ENCODE measurements at regions not wholly inside any gene's neighbourhood (a gene's known extent, or its start where the extent isn't known, plus 50 kb on each side); places are given as distances from the start of the nearest gene placed in this dataset.
"Not testable (repeated sequence)": the region's sequence is repeated elsewhere in the genome, so short reads cannot be mapped to it uniquely, and the experiment has no call there.

DNA sequence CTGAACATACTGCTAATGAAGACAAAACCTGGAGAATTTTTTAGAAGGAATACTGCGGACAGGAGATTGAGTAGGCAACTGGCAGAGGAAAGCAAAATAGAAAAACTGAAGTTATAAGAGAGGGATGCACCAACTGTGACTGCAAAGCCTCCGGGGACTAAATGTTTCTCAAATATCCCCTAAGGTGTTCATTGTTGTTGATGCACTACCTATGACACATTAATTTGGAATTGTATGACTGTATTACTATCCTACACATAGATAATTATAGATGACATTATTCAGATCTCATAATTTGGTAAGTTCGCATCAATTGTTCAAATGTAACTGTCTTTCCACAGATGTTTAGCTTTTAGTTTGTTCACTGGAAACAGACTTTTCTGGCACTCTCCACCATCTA is 341.1 kb downstream of the MMUT start:
- Histone ChIP-seq H3K27ac (replicated peaks) (no peak overlapping the region), H3K4me3 (replicated peaks; ENCODE audit: insufficient read depth, low read length) (no peak overlapping the region), H3K27me3 (ENCODE audit: insufficient read depth, poor library complexity, severe bottlenecking) (no peaks in the 10 kb centered on the region)
- no peak for DNase-seq (ENCODE audit: low read depth in 1 of 2, low spot score in 1 of 2)
- TF ChIP-seq, protein P1, sequence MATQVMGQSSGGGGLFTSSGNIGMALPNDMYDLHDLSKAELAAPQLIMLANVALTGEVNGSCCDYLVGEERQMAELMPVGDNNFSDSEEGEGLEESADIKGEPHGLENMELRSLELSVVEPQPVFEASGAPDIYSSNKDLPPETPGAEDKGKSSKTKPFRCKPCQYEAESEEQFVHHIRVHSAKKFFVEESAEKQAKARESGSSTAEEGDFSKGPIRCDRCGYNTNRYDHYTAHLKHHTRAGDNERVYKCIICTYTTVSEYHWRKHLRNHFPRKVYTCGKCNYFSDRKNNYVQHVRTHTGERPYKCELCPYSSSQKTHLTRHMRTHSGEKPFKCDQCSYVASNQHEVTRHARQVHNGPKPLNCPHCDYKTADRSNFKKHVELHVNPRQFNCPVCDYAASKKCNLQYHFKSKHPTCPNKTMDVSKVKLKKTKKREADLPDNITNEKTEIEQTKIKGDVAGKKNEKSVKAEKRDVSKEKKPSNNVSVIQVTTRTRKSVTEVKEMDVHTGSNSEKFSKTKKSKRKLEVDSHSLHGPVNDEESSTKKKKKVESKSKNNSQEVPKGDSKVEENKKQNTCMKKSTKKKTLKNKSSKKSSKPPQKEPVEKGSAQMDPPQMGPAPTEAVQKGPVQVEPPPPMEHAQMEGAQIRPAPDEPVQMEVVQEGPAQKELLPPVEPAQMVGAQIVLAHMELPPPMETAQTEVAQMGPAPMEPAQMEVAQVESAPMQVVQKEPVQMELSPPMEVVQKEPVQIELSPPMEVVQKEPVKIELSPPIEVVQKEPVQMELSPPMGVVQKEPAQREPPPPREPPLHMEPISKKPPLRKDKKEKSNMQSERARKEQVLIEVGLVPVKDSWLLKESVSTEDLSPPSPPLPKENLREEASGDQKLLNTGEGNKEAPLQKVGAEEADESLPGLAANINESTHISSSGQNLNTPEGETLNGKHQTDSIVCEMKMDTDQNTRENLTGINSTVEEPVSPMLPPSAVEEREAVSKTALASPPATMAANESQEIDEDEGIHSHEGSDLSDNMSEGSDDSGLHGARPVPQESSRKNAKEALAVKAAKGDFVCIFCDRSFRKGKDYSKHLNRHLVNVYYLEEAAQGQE (IDR thresholded peaks at IDR 0.05; ENCODE audit: insufficient replicate concordance, low read depth) = no peak
- no peak for TF ChIP-seq SPI1 (IDR thresholded peaks at IDR 0.05; ENCODE audit: borderline replicate concordance, low read depth)
- no peak for TF ChIP-seq GABPA (IDR thresholded peaks at IDR 0.05; ENCODE audit: low read depth)
- no peak for TF ChIP-seq POLR2AphosphoS5 (IDR thresholded peaks at IDR 0.05; ENCODE audit: low read depth)
- TF ChIP-seq, protein P2, sequence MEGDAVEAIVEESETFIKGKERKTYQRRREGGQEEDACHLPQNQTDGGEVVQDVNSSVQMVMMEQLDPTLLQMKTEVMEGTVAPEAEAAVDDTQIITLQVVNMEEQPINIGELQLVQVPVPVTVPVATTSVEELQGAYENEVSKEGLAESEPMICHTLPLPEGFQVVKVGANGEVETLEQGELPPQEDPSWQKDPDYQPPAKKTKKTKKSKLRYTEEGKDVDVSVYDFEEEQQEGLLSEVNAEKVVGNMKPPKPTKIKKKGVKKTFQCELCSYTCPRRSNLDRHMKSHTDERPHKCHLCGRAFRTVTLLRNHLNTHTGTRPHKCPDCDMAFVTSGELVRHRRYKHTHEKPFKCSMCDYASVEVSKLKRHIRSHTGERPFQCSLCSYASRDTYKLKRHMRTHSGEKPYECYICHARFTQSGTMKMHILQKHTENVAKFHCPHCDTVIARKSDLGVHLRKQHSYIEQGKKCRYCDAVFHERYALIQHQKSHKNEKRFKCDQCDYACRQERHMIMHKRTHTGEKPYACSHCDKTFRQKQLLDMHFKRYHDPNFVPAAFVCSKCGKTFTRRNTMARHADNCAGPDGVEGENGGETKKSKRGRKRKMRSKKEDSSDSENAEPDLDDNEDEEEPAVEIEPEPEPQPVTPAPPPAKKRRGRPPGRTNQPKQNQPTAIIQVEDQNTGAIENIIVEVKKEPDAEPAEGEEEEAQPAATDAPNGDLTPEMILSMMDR (IDR thresholded peaks at IDR 0.05; ENCODE audit: insufficient read depth, low read length) = no peak

DNA sequence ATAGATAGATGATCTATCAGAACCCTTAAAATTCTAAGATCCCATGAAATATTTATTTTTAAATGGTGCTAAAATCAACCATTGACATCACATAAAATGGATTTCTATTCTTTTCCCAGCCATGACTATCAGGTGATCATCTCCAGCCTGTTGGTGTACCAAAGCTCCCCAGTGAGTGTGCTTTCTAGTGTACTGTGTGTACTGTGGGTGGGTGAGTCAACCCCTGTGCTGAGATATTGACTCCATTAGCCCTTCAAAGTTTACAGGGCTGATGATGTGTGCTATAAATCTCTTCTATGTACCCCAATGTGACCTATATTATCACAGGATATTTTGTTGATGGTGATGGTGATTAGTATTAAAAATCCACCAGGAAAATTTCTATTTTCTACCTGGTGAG is 344.6 kb downstream of the MMUT start:
- TF ChIP-seq, protein P2 (IDR thresholded peaks at IDR 0.05; ENCODE audit: insufficient read depth, low read length) = no peak
- no peak for TF ChIP-seq POLR2AphosphoS5 (IDR thresholded peaks at IDR 0.05; ENCODE audit: low read depth)
- no peak for TF ChIP-seq GABPA (IDR thresholded peaks at IDR 0.05; ENCODE audit: low read depth)
- TF ChIP-seq, protein P1 (IDR thresholded peaks at IDR 0.05; ENCODE audit: insufficient replicate concordance, low read depth) = no peak
- no peak for TF ChIP-seq SPI1 (IDR thresholded peaks at IDR 0.05; ENCODE audit: borderline replicate concordance, low read depth)
- Histone ChIP-seq H3K27ac (replicated peaks) (no peak overlapping the region), H3K4me3 (replicated peaks; ENCODE audit: insufficient read depth, low read length) (no peak overlapping the region), H3K27me3 (ENCODE audit: insufficient read depth, poor library complexity, severe bottlenecking) (no peaks in the 10 kb centered on the region)
- DNase-seq (ENCODE audit: low read depth in 1 of 2, low spot score in 1 of 2) = no peak

DNA sequence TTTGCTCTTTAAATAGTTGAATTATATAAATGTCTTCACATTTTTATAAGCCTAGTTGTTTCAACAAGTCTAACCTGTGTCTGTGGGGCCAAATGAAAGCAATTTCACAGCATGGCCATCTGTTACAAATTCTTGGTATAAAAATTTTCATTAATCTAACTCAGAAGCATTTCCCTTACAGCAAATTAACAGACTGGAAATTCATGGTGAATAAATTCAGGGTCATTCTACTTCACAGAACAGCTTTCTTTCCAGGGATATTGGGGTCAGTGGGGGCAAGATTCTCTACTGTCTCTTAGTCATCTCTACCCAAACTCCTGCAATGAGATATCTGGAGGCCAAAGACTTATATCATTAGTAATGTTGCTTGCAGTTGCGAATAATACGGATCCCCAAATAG is 352.1 kb downstream of the MMUT start:
- no peak for TF ChIP-seq POLR2AphosphoS5 (IDR thresholded peaks at IDR 0.05; ENCODE audit: low read depth)
- TF ChIP-seq, protein P2 (IDR thresholded peaks at IDR 0.05; ENCODE audit: insufficient read depth, low read length) = no peak
- TF ChIP-seq GABPA (IDR thresholded peaks at IDR 0.05; ENCODE audit: low read depth) = no peak
- TF ChIP-seq, protein P1 (IDR thresholded peaks at IDR 0.05; ENCODE audit: insufficient replicate concordance, low read depth) = no peak
- TF ChIP-seq SPI1 (IDR thresholded peaks at IDR 0.05; ENCODE audit: borderline replicate concordance, low read depth) = no peak
- no peak for DNase-seq (ENCODE audit: low read depth in 1 of 2, low spot score in 1 of 2)
- no peaks in the 10 kb centered on the region for H3K27me3 ChIP-seq (ENCODE audit: insufficient read depth, poor library complexity, severe bottlenecking)
- no peak overlapping the region for H3K4me3 ChIP-seq (replicated peaks; ENCODE audit: insufficient read depth, low read length)
- H3K27ac ChIP-seq (replicated peaks) = no peak overlapping the region

DNA sequence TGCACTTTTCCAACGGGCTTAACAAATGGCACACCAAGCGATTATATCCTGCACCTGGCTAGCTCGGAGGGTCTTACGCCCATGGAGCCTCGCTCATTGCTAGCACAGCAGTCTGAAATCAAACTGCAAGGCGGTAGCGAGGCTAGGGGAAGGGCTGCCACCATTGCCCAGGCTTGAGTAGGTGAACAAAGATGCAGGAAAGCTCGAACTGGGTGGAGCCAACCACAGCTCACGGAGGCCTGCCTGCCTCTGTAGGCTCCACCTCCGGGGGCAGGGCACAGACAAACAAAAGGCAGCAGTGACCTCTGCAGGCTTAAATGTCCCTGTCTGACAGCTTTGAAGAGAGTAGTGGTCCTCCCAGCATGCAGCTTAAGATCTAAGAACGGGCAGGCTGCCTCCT is 365.4 kb downstream of the MMUT start:
- DNase-seq (ENCODE audit: low read depth in 1 of 2, low spot score in 1 of 2); H3K27me3 ChIP-seq (ENCODE audit: insufficient read depth, poor library complexity, severe bottlenecking); H3K4me3 ChIP-seq (replicated peaks; ENCODE audit: insufficient read depth, low read length); H3K27ac ChIP-seq (replicated peaks): not testable (repeated sequence)
